PC-9 (cell line): ENCODE measurements at regions not wholly inside any gene's neighbourhood (a gene's known extent, or its start where the extent isn't known, plus 50 kb on each side); places are given as distances from the start of the nearest gene placed in this dataset.

Source experiments
- BruUV-seq: library from RNA; stranded (reverse); fragments of 400-500 nt; replicated peaks from 2 replicates; lab custom pipeline; 2021; lab: Mats Ljungman, UMichigan
- CTCF ChIA-PET: fragments of 300-600 bp; sonication (Branson Sonifier 250); formaldehyde crosslinking; loops from one replicate; lab custom pipeline; 2022; ENCODE audit warnings: antibody characterized with exemption; lab: Charles Lee
- POLR2A ChIA-PET: fragments of 300-600 bp; sonication (Branson Sonifier 250); formaldehyde crosslinking; loops from one replicate; lab custom pipeline; 2022; ENCODE audit warnings: antibody characterized with exemption; ENCODE audit not compliant: unreplicated experiment; lab: Charles Lee
- DNase-seq, 2 experiments: peaks; one replicate each; pipeline versions ENCODE4 v3.0.0 to v3.0.0-alpha.2; 2015 to 2022; ENCODE audit warnings: mixed read lengths in 1 of 2
- H2AFZ ChIP-seq: fragments of 200-600 bp; sonication (generic); 2 replicates; pipeline ENCODE4 v1.8.1; 2017; ENCODE audit warnings: antibody characterized with exemption
- H3F3A ChIP-seq: fragments of 200-600 bp; sonication (generic); 2 replicates; pipeline ENCODE4 v1.8.1; 2017; ENCODE audit warnings: antibody characterized with exemption, mild to moderate bottlenecking, low read depth; ENCODE audit not compliant: insufficient read depth
- H3K27ac ChIP-seq: fragments of 200-600 bp; sonication (generic); 2 replicates; pipeline ENCODE4 v1.6.1; 2016; ENCODE audit warnings: mixed run types
- H3K27me3 ChIP-seq: fragments of 200-600 bp; sonication (generic); 2 replicates; pipeline ENCODE4 v1.6.1; 2016; ENCODE audit warnings: low read depth, mixed run types; ENCODE audit not compliant: insufficient read depth
- H3K36me3 ChIP-seq: fragments of 200-600 bp; sonication (generic); 2 replicates; pipeline ENCODE4 v1.6.1; 2016; ENCODE audit warnings: low read depth, mixed run types
- H3K4me1 ChIP-seq: fragments of 200-600 bp; sonication (generic); replicated peaks from 2 replicates; pipeline ENCODE4 v1.6.1; 2016; ENCODE audit warnings: mixed run types; ENCODE audit not compliant: insufficient read depth
- H3K4me2 ChIP-seq: fragments of 200-600 bp; sonication (generic); 2 replicates; pipeline ENCODE4 v1.6.1; 2017; ENCODE audit warnings: mixed run types
- H3K4me3 ChIP-seq: fragments of 200-600 bp; sonication (generic); 2 replicates; pipeline ENCODE4 v1.6.1; 2016; ENCODE audit warnings: mixed run types
- H3K79me2 ChIP-seq: fragments of 200-600 bp; sonication (generic); 2 replicates; pipeline ENCODE4 v1.6.1; 2017; ENCODE audit warnings: low read depth, mixed run types
- H3K9me2 ChIP-seq: fragments of 200-600 bp; sonication (generic); 2 replicates; pipeline ENCODE4 v1.8.1; 2017; ENCODE audit warnings: mild to moderate bottlenecking; ENCODE audit not compliant: insufficient read depth
- H3K9me3 ChIP-seq: fragments of 200-600 bp; sonication (generic); 2 replicates; pipeline ENCODE4 v1.8.1; 2016; ENCODE audit warnings: low read depth; ENCODE audit not compliant: insufficient read depth
- H4K20me1 ChIP-seq: fragments of 200-600 bp; sonication (generic); 2 replicates; pipeline ENCODE4 v1.8.1; 2017; ENCODE audit not compliant: insufficient read depth
- CTCF ChIP-seq: fragments of 200-600 bp; sonication (generic); conservative IDR thresholded peaks from 2 replicates; pipeline ENCODE4 v1.6.1; 2017; ENCODE audit warnings: mixed run types, antibody characterized with exemption, mild to moderate bottlenecking, moderate library complexity
- EZH2 ChIP-seq: fragments of 200-600 bp; sonication (generic); IDR thresholded peaks from 2 replicates; pipeline ENCODE4 v1.8.0; 2017; ENCODE audit warnings: antibody characterized with exemption, low read depth
- intact Hi-C: fragments of 100-400 bp; cut with micrococcal nuclease; formaldehyde crosslinking; loops from one replicate; pipeline ENCODE4 v1.10.0; 2022; ENCODE audit not compliant: unreplicated experiment

GRCh38 chr1:181213056-181213455 is 124.6 kb downstream of the IER5 start:
- POLR2A ChIA-PET, result no interaction called here
- no peak overlapping the region for H3K4me2 ChIP-seq
- TF ChIP-seq EZH2 (no peak), CTCF (no peak)
- H3K4me3 ChIP-seq, result no peak overlapping the region
- H2AFZ ChIP-seq, result no peak overlapping the region
- no peaks in the 10 kb centered on the region for H4K20me1 ChIP-seq
- H3K4me1 ChIP-seq, result no peaks in the 10 kb centered on the region
- no peaks in the 10 kb centered on the region for H3K9me3 ChIP-seq
- no TSS peak for BruUV-seq
- no peaks in the 10 kb centered on the region for H3K79me2 ChIP-seq
- no peak for DNase-seq
- H3K27me3 ChIP-seq, result peaks cover 90% of the 10 kb centered on the region
- CTCF ChIA-PET, result no interaction called here
- no peaks in the 10 kb centered on the region for H3K36me3 ChIP-seq
- no peaks in the 10 kb centered on the region for H3F3A ChIP-seq
- intact Hi-C loops, result no loop called here
- no peaks in the 10 kb centered on the region for H3K9me2 ChIP-seq
- no peak overlapping the region for H3K27ac ChIP-seq

- no peak for TF ChIP-seq EZH2
- CTCF ChIA-PET, result no interaction called here
- Histone ChIP-seq H3K9me3 (no peaks in the 10 kb centered on the region), H3K9me2 (no peaks in the 10 kb centered on the region), H3F3A (no peaks in the 10 kb centered on the region), H4K20me1 (no peaks in the 10 kb centered on the region), H2AFZ (no peak overlapping the region), H3K4me1 (no peaks in the 10 kb centered on the region), H3K27me3 (peaks cover 95% of the 10 kb centered on the region), H3K36me3 (no peaks in the 10 kb centered on the region), H3K4me2 (no peak overlapping the region), H3K79me2 (no peaks in the 10 kb centered on the region), H3K4me3 (no peak overlapping the region), H3K27ac (no peak overlapping the region)
- DNase-seq, result no peak
- POLR2A ChIA-PET, result no interaction called here
- intact Hi-C loops, result no loop called here
- BruUV-seq, result no TSS peak
These were observed 128.1 kb downstream of the IER5 start for GRCh38 chr1:181216591-181216994.

- Histone ChIP-seq H3K4me1 (no peaks in the 10 kb centered on the region), H3K36me3 (no peaks in the 10 kb centered on the region), H3K4me3 (no peak overlapping the region), H3K27me3 (peaks cover 93% of the 10 kb centered on the region), H3K27ac (no peak overlapping the region), H3K4me2 (no peak overlapping the region), H2AFZ (no peak overlapping the region), H3K9me2 (no peaks in the 10 kb centered on the region), H4K20me1 (no peaks in the 10 kb centered on the region), H3K9me3 (no peaks in the 10 kb centered on the region), H3F3A (no peaks in the 10 kb centered on the region), H3K79me2 (no peaks in the 10 kb centered on the region)
- no peak for DNase-seq
- POLR2A ChIA-PET, result no interaction called here
- CTCF ChIA-PET, result no interaction called here
- intact Hi-C loops, result no loop called here
- TF ChIP-seq EZH2 (no peak), CTCF (no peak)
- no TSS peak for BruUV-seq
These were observed 131.4 kb downstream of the IER5 start for GRCh38 chr1:181219938-181220337.

GRCh38 chr1:181221078-181221477 is 132.6 kb downstream of the IER5 start:
- no TSS peak for BruUV-seq
- no peak overlapping the region for H3K4me2 ChIP-seq
- H3K9me2 ChIP-seq, result no peaks in the 10 kb centered on the region
- intact Hi-C loops, result no loop called here
- H3K27me3 ChIP-seq, result peaks cover 84% of the 10 kb centered on the region
- no peaks in the 10 kb centered on the region for H3K9me3 ChIP-seq
- CTCF ChIA-PET, result no interaction called here
- no peak for DNase-seq
- H3K36me3 ChIP-seq, result no peaks in the 10 kb centered on the region
- no peak overlapping the region for H2AFZ ChIP-seq
- H3F3A ChIP-seq, result no peaks in the 10 kb centered on the region
- no peak overlapping the region for H3K27ac ChIP-seq
- no peak overlapping the region for H3K4me3 ChIP-seq
- POLR2A ChIA-PET, result no interaction called here
- TF ChIP-seq EZH2 (no peak), CTCF (no peak)
- H4K20me1 ChIP-seq, result no peaks in the 10 kb centered on the region
- H3K79me2 ChIP-seq, result no peaks in the 10 kb centered on the region
- no peaks in the 10 kb centered on the region for H3K4me1 ChIP-seq
